ENCODE measurements at regions not wholly inside any gene's neighbourhood (a gene's known extent, or its start where the extent isn't known, plus 50 kb on each side); places are given as distances from the start of the nearest gene placed in this dataset.

DNA sequence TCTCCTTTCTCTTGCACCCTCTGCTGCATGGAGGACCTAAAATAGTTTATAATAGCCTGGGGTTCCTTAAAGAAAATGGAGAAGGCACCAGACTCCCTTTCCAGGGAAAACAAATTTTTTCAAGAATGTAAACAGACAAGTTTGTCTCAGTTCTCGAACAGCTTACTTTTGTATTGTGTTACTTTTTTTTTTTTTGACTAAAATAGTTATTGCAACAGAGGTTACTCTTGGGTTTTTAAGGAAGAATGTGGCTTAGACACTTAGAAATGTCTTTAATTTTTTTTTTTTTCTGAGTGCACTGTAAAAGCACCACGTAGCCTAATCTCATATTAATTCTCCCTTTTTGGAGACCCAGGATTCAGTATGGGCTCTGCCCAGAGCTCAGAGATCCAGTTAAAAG lies 148.7 kb upstream of the CARMIL1 start:
- TF ChIP-seq CTCF (IDR thresholded peaks at IDR 0.05; ENCODE audit: low read depth, low read length), result no peak
- no peaks in the 10 kb centered on the region; the same call in 1 of the 2 replicates for H3K36me3 ChIP-seq
- no peaks in the 10 kb centered on the region for H3K4me1 ChIP-seq
- H3K9me3 ChIP-seq, result peaks cover 6% of the 10 kb centered on the region; the same call in 1 of the 2 replicates
- H3K4me3 ChIP-seq (ENCODE audit: low read depth, low read length), result no peak overlapping the region
- no peak for DNase-seq
- H3K27me3 ChIP-seq, result no peaks in the 10 kb centered on the region

GRCh38 chr6:25132934-25133333 lies 146.2 kb upstream of the CARMIL1 start:
- no peaks in the 10 kb centered on the region for H3K36me3 ChIP-seq
- H3K27me3 ChIP-seq, result no peaks in the 10 kb centered on the region
- peaks cover 6% of the 10 kb centered on the region; the same call in 1 of the 2 replicates for H3K9me3 ChIP-seq

DNA sequence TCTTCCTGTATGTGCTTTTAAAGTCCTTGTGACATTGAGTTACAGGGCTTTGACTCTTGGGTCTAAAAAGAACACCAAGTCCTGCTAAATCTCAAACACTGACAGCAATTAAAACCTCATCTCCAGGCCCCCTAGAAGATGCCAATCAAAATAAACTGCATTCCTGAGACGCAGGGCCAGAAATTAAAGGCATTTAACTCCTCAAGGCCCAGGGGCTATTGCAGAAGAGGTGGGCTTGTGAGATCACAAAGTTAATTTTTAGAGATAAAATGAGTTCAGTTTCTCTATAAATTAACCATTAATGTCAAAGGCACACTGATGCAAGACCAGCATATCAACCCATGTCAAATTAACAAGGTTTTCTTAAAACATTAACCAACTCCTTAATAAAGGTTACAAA lies 145.6 kb upstream of the CARMIL1 start:
- H3K9me3 ChIP-seq, result peaks cover 6% of the 10 kb centered on the region; the same call in 1 of the 2 replicates
- no peak for TF ChIP-seq CTCF (IDR thresholded peaks at IDR 0.05; ENCODE audit: low read depth, low read length)
- no peaks in the 10 kb centered on the region for H3K4me1 ChIP-seq
- DNase-seq, result no peak
- no peak overlapping the region for H3K4me3 ChIP-seq (ENCODE audit: low read depth, low read length)
- no peaks in the 10 kb centered on the region for H3K27me3 ChIP-seq
- H3K36me3 ChIP-seq, result no peaks in the 10 kb centered on the region

More at GRCh38 chr6:25132934-25133333, 146.2 kb upstream of the CARMIL1 start:
- no peak overlapping the region for H3K4me3 ChIP-seq (ENCODE audit: low read depth, low read length)
- H3K4me1 ChIP-seq, result no peaks in the 10 kb centered on the region
- TF ChIP-seq CTCF (IDR thresholded peaks at IDR 0.05; ENCODE audit: low read depth, low read length), result no peak
- no peak for DNase-seq

DNA sequence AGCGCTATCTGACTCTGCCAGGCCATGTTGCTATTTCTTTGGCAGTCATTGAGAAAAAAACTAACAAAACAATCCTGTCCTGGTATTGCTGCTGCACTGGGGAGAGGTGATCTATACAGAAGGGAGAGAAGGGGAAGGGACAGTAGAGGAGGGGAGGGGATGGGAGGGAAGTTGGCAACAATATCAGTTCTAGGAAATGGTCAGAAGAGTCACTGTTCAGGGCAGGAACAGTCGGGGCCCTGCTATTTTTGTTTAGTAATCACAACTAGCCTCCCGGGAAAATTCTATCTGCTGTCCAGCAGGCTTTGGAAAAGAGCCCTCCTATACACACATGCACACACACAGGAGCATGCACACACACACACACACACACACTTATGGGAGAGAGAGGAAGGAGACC lies 142.3 kb upstream of the CARMIL1 start:
- no peak overlapping the region for H3K4me3 ChIP-seq (ENCODE audit: low read depth, low read length)
- H3K9me3 ChIP-seq, result peaks cover 6% of the 10 kb centered on the region; the same call in 1 of the 2 replicates
- H3K36me3 ChIP-seq, result no peaks in the 10 kb centered on the region
- H3K27me3 ChIP-seq, result no peaks in the 10 kb centered on the region
- no peak for DNase-seq
- H3K4me1 ChIP-seq, result no peaks in the 10 kb centered on the region
- no peak for TF ChIP-seq CTCF (IDR thresholded peaks at IDR 0.05; ENCODE audit: low read depth, low read length)

GRCh38 chr6:25137480-25137879 lies 141.7 kb upstream of the CARMIL1 start:
- no peaks in the 10 kb centered on the region for H3K4me1 ChIP-seq
- H3K36me3 ChIP-seq, result no peaks in the 10 kb centered on the region
- H3K4me3 ChIP-seq (ENCODE audit: low read depth, low read length), result no peak overlapping the region
- no peak for DNase-seq
- H3K9me3 ChIP-seq, result peaks cover 6% of the 10 kb centered on the region; the same call in 1 of the 2 replicates
- no peak for TF ChIP-seq CTCF (IDR thresholded peaks at IDR 0.05; ENCODE audit: low read depth, low read length)
- no peaks in the 10 kb centered on the region for H3K27me3 ChIP-seq

- Histone ChIP-seq H3K9me3 (peaks cover 2% of the 10 kb centered on the region; the same call in 1 of the 2 replicates), H3K4me1 (no peaks in the 10 kb centered on the region), H3K36me3 (no peaks in the 10 kb centered on the region), H3K27me3 (no peaks in the 10 kb centered on the region), H3K4me3 (ENCODE audit: low read depth, low read length) (peak overlapping the region; percentile 57)
- DNase-seq, result no peak
- no peak for TF ChIP-seq CTCF (IDR thresholded peaks at IDR 0.05; ENCODE audit: low read depth, low read length)
Measured at GRCh38 chr6:25137916-25138232, 141.3 kb upstream of the CARMIL1 start.

All from BE2C (cell line).